ENCODE measurements at regions not wholly inside any gene's neighbourhood (a gene's known extent, or its start where the extent isn't known, plus 50 kb on each side); places are given as distances from the start of the nearest gene placed in this dataset.

DNA sequence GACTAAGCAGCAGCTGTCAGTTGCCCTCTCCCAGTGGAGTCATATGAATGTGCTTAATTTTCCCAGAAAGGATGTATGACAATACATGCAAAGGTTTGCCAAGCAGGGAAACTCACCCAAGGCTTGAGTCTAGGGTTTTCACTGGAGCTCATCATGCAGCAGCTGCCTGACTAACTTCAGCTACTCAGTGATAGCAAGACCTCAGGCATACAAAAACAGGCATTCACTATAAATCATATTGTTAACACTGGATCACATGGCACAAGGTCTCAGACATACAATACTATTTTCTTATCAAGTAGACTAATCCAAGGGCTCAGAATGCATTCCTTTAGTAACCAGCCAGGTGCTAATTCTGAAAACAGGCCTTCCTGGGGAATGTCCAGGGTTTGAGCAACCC, 85.0 kb upstream of the STAC start:
- TF ChIP-seq POLR2A (IDR thresholded peaks at IDR 0.05) = no peak
- TF ChIP-seq, protein P1, sequence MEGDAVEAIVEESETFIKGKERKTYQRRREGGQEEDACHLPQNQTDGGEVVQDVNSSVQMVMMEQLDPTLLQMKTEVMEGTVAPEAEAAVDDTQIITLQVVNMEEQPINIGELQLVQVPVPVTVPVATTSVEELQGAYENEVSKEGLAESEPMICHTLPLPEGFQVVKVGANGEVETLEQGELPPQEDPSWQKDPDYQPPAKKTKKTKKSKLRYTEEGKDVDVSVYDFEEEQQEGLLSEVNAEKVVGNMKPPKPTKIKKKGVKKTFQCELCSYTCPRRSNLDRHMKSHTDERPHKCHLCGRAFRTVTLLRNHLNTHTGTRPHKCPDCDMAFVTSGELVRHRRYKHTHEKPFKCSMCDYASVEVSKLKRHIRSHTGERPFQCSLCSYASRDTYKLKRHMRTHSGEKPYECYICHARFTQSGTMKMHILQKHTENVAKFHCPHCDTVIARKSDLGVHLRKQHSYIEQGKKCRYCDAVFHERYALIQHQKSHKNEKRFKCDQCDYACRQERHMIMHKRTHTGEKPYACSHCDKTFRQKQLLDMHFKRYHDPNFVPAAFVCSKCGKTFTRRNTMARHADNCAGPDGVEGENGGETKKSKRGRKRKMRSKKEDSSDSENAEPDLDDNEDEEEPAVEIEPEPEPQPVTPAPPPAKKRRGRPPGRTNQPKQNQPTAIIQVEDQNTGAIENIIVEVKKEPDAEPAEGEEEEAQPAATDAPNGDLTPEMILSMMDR (IDR thresholded peaks at IDR 0.05) = no peak
